Ishikawa (cell line): ENCODE measurements at regions not wholly inside any gene's neighbourhood (a gene's known extent, or its start where the extent isn't known, plus 50 kb on each side); places are given as distances from the start of the nearest gene placed in this dataset.
A peak's percentile ranks its signal among the peaks of the same experiment; 100 is the strongest.

Experiments used
- CEBPB ChIP-seq: IDR thresholded peaks from 2 replicates; pipeline ENCODE4 v1.6.1; 2012
- CREB1 ChIP-seq: IDR thresholded peaks from 2 replicates; pipeline ENCODE4 v1.6.1; 2012; ENCODE audit warnings: low read depth
- EGR1 ChIP-seq: IDR thresholded peaks from 2 replicates; pipeline ENCODE4 v1.6.1; 2012
- EP300 ChIP-seq: IDR thresholded peaks from 2 replicates; pipeline ENCODE4 v1.6.1; 2012; ENCODE audit warnings: borderline replicate concordance
- FOXM1 ChIP-seq: IDR thresholded peaks from 2 replicates; pipeline ENCODE4 v1.6.1; 2012; ENCODE audit warnings: low read depth, borderline replicate concordance
- MAX ChIP-seq: IDR thresholded peaks from 2 replicates; pipeline ENCODE4 v1.6.1; 2012
- NFIC ChIP-seq: IDR thresholded peaks from 2 replicates; pipeline ENCODE4 v1.6.1; 2012
- RAD21 ChIP-seq: IDR thresholded peaks from 2 replicates; pipeline ENCODE4 v1.6.1; 2012; ENCODE audit warnings: low read depth
- TAF1 ChIP-seq: IDR thresholded peaks from 2 replicates; pipeline ENCODE4 v1.6.1; 2012; ENCODE audit warnings: low read depth, mild to moderate bottlenecking
- TCF12 ChIP-seq: IDR thresholded peaks from 2 replicates; pipeline ENCODE4 v1.6.1; 2012; ENCODE audit warnings: low read depth
- TEAD4 ChIP-seq: IDR thresholded peaks from 2 replicates; pipeline ENCODE4 v1.6.1; 2012
- YY1 ChIP-seq: IDR thresholded peaks from 2 replicates; pipeline ENCODE4 v1.6.1; 2012; ENCODE audit warnings: low read depth
- ZBTB7A ChIP-seq: IDR thresholded peaks from 2 replicates; pipeline ENCODE4 v1.6.1; 2012; ENCODE audit warnings: low read depth
- TF ChIP-seq, protein P1 (sequence below): IDR thresholded peaks from 2 replicates; pipeline ENCODE4 v1.6.1; 2012
- TF ChIP-seq, protein P2 (sequence below): IDR thresholded peaks from 2 replicates; pipeline ENCODE4 v1.6.1; 2012; ENCODE audit warnings: low read depth, mild to moderate bottlenecking

DNA sequence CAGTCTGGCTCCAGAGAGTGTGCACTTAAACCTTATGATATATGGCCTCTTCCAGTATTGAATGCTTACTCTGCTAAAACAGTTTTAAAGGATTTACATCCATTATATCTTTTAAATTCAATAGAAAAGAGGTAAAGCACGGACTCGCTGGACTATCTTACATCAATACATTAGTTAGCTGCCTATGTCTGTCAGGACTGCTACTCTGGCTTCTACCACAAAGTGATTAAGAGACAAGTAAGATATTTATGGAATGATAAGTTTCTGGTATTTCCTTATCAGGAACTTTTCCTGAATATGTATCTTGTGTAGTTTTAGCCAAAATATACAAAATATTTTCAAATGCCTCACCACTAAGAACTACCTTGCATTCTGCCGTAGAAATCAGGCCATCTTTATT lies 295.1 kb downstream of the ISL1 start:
- TF ChIP-seq RAD21 (no peak), TAF1 (no peak), ZBTB7A (no peak), CREB1 (no peak), TEAD4 (no peak), MAX (no peak), YY1 (no peak), FOXM1 (no peak)
- TF ChIP-seq, protein P1, sequence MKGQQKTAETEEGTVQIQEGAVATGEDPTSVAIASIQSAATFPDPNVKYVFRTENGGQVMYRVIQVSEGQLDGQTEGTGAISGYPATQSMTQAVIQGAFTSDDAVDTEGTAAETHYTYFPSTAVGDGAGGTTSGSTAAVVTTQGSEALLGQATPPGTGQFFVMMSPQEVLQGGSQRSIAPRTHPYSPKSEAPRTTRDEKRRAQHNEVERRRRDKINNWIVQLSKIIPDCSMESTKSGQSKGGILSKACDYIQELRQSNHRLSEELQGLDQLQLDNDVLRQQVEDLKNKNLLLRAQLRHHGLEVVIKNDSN, result no peak
- TF ChIP-seq, protein P2, sequence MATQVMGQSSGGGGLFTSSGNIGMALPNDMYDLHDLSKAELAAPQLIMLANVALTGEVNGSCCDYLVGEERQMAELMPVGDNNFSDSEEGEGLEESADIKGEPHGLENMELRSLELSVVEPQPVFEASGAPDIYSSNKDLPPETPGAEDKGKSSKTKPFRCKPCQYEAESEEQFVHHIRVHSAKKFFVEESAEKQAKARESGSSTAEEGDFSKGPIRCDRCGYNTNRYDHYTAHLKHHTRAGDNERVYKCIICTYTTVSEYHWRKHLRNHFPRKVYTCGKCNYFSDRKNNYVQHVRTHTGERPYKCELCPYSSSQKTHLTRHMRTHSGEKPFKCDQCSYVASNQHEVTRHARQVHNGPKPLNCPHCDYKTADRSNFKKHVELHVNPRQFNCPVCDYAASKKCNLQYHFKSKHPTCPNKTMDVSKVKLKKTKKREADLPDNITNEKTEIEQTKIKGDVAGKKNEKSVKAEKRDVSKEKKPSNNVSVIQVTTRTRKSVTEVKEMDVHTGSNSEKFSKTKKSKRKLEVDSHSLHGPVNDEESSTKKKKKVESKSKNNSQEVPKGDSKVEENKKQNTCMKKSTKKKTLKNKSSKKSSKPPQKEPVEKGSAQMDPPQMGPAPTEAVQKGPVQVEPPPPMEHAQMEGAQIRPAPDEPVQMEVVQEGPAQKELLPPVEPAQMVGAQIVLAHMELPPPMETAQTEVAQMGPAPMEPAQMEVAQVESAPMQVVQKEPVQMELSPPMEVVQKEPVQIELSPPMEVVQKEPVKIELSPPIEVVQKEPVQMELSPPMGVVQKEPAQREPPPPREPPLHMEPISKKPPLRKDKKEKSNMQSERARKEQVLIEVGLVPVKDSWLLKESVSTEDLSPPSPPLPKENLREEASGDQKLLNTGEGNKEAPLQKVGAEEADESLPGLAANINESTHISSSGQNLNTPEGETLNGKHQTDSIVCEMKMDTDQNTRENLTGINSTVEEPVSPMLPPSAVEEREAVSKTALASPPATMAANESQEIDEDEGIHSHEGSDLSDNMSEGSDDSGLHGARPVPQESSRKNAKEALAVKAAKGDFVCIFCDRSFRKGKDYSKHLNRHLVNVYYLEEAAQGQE, result no peak

DNA sequence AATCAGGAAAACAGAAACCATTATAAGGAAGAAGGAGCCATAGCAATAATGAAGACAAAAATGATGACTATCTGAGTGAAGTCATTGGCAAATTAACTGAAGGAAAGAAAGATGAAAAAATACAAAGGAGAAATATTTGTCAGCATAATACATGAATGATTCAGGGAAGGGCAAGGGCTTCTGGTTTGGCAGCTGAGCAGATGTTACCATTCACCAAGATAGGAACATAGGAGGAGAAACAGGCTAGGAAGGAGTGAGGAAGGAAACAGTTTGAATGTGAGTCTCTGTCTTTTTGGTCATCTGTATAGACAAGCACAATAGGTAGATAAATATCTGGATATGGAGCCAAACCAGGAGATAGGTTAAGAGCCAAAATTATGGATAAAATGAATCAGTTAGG lies 296.0 kb downstream of the ISL1 start:
- no peak for TF ChIP-seq FOXM1

DNA sequence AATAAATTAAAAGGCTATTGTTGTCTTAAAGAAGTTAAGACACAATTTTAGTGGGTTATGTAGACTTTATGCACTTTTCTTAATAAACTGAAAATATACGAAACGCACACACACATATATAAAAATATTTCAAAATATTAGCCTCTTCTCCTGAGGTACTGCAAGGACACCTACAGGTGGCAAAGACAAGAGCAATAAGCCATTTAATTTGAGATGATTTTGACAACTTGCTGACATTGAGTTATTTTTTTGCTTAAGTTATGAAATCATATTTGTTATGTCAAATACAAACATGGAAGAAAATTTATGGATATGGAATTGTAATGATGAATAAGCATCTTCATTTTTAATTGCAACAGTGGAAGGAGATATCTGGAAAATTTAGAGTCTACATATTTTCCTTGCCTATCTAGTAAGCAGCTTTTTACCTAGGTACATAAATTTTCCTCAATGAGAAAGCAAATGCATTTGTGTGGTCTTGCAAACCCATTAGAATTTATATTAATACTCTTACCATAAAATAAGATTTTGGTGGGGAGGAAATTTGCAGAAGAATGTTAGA lies 301.6 kb downstream of the ISL1 start:
- no peak for TF ChIP-seq EP300
- peak; percentile 64 for TF ChIP-seq RAD21

DNA sequence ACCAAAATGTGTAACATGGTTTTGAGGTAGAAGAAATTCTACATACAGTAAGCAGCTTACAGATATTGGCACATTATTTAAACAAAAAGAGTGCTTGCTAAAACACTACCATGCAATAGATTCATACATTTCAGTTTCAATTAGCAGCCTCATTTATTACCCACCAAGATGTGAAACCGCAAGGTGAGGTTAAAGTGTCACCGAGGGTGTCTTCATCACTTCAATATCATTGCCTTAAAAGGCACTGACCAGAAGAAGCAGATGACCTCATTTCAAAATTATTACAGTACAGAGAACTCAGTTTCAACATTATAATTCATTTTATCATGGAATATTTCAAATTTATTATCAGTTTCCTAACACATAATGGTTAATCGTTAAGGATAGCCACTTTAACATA lies 302.2 kb downstream of the ISL1 start:
- TF ChIP-seq, protein P2, result no peak
- TF ChIP-seq NFIC (no peak), ZBTB7A (no peak), TAF1 (no peak), EGR1 (no peak), MAX (no peak), CEBPB (no peak), TEAD4 (no peak), FOXM1 (no peak)

GRCh38 chr5:51686622-51687021 lies 303.4 kb downstream of the ISL1 start:
- TF ChIP-seq, protein P1, result no peak
- TF ChIP-seq EP300, result no peak
- TF ChIP-seq FOXM1, result no peak
- TF ChIP-seq TCF12, result no peak
- no peak for TF ChIP-seq NFIC
- no peak for TF ChIP-seq CREB1
- no peak for TF ChIP-seq TAF1
- TF ChIP-seq ZBTB7A, result no peak
- TF ChIP-seq CEBPB, result no peak
- no peak for TF ChIP-seq YY1
- TF ChIP-seq EGR1, result no peak
- TF ChIP-seq, protein P2, result no peak

GRCh38 chr5:51691538-51692079 lies 308.4 kb downstream of the ISL1 start:
- no peak for TF ChIP-seq RAD21
- TF ChIP-seq TEAD4, result no peak
